ENCODE measurements at regions not wholly inside any gene's neighbourhood (a gene's known extent, or its start where the extent isn't known, plus 50 kb on each side); places are given as distances from the start of the nearest gene placed in this dataset.

- Histone ChIP-seq H3K4me1 (no peaks in the 10 kb centered on the region), H3K27ac (replicated peaks in 1 of 4) (no peak overlapping the region), H3K4me3 (no peak overlapping the region), H3K27me3 (no peaks in the 10 kb centered on the region), H3K36me3 (no peaks in the 10 kb centered on the region), H3K9me3 (no peaks in the 10 kb centered on the region)
- 79% methylated on average over 2 of the region's 2 CpGs for WGBS
- intact Hi-C loops (cut with DNase I): no loop called here
- DNase-seq (ENCODE audit: extremely low spot score): no peak
- TF ChIP-seq EP300 (IDR thresholded peaks at IDR 0.05) (no peak), POLR2AphosphoS5 (IDR thresholded peaks at IDR 0.05) (no peak), POLR2A (IDR thresholded peaks at IDR 0.05; ENCODE audit: low read depth) (no peak), CTCF (IDR thresholded peaks at IDR 0.05) (no peak)
Measured at GRCh38 chr12:92614001-92614400, 88.8 kb upstream of the PLEKHG7 start.

GRCh38 chr12:92612611-92613010, 90.2 kb upstream of the PLEKHG7 start:
- WGBS: 100% methylated on average over 2 of the region's 2 CpGs
- intact Hi-C loops (cut with DNase I): no loop called here
- Histone ChIP-seq H3K27ac (replicated peaks in 1 of 4) (no peak overlapping the region), H3K27me3 (no peaks in the 10 kb centered on the region), H3K4me1 (no peaks in the 10 kb centered on the region), H3K9me3 (no peaks in the 10 kb centered on the region), H3K36me3 (no peaks in the 10 kb centered on the region), H3K4me3 (no peak overlapping the region)
- DNase-seq (ENCODE audit: extremely low spot score): no peak
- no peak for TF ChIP-seq EP300 (IDR thresholded peaks at IDR 0.05)
- no peak for TF ChIP-seq CTCF (IDR thresholded peaks at IDR 0.05)
- TF ChIP-seq POLR2A (IDR thresholded peaks at IDR 0.05; ENCODE audit: low read depth): no peak
- no peak for TF ChIP-seq POLR2AphosphoS5 (IDR thresholded peaks at IDR 0.05)

- TF ChIP-seq EP300 (IDR thresholded peaks at IDR 0.05): no peak
- TF ChIP-seq POLR2AphosphoS5 (IDR thresholded peaks at IDR 0.05): no peak
- TF ChIP-seq CTCF (IDR thresholded peaks at IDR 0.05): peak in 1 of 3 experiments; percentile 37
- no peak for TF ChIP-seq POLR2A (IDR thresholded peaks at IDR 0.05; ENCODE audit: low read depth)
- no peaks in the 10 kb centered on the region for H3K27me3 ChIP-seq
- intact Hi-C loops (cut with DNase I): no loop called here
- H3K4me1 ChIP-seq: peaks cover 0 to 8% (median 0%) of the 10 kb centered on the region in 4 donors
- H3K9me3 ChIP-seq: no peaks in the 10 kb centered on the region
- H3K4me3 ChIP-seq: no peak overlapping the region
- H3K27ac ChIP-seq (replicated peaks in 1 of 4): no peak overlapping the region
- DNase-seq (ENCODE audit: extremely low spot score): no peak
- 39% methylated on average over 8 of the region's 8 CpGs for WGBS
- no peaks in the 10 kb centered on the region for H3K36me3 ChIP-seq
Measured at GRCh38 chr12:92608151-92609091, 94.4 kb upstream of the PLEKHG7 start.

- intact Hi-C loops (cut with DNase I): no loop called here
- Histone ChIP-seq H3K36me3 (no peaks in the 10 kb centered on the region), H3K4me1 (peaks cover 0 to 8% (median 0%) of the 10 kb centered on the region in 4 donors), H3K27me3 (no peaks in the 10 kb centered on the region), H3K27ac (replicated peaks in 1 of 4) (no peak overlapping the region), H3K4me3 (no peak overlapping the region), H3K9me3 (no peaks in the 10 kb centered on the region)
- 80% methylated on average over 2 of the region's 2 CpGs for WGBS
- no peak for DNase-seq (ENCODE audit: extremely low spot score)
- no peak for TF ChIP-seq POLR2AphosphoS5 (IDR thresholded peaks at IDR 0.05)
- TF ChIP-seq POLR2A (IDR thresholded peaks at IDR 0.05; ENCODE audit: low read depth): no peak
- no peak for TF ChIP-seq EP300 (IDR thresholded peaks at IDR 0.05)
- TF ChIP-seq CTCF (IDR thresholded peaks at IDR 0.05): no peak
Measured at GRCh38 chr12:92606956-92607355, 95.8 kb upstream of the PLEKHG7 start.
